K562 (cell line): ENCODE measurements at regions not wholly inside any gene's neighbourhood (a gene's known extent, or its start where the extent isn't known, plus 50 kb on each side); places are given as distances from the start of the nearest gene placed in this dataset.

Experiments
- ATAC-seq: fragments of 200-7000 bp; cut with Tn5 transposase; 3 replicates; pipeline ENCODE4 v1.9.1; 2020; ENCODE audit warnings: moderate library complexity
- BruUV-seq: library from RNA; stranded (reverse); fragments of 400-500 nt; replicated peaks from 2 replicates; lab custom pipeline; 2021; lab: Mats Ljungman, UMichigan
- CTCF ChIA-PET: fragments of 300-600 bp; formaldehyde crosslinking; extraction: SDS; loops from one replicate; lab custom pipeline; 2021; ENCODE audit warnings: low intra/inter-chr PET ratio; lab: Yijun Ruan, JAX
- POLR2A ChIA-PET: fragments of 300-600, 350-650 bp; sonication (Branson Sonifier 250); formaldehyde crosslinking; extraction: SDS; loops from one replicate; lab custom pipeline; 2021; ENCODE audit warnings: antibody characterized with exemption, inconsistent platforms; lab: Yijun Ruan, JAX
- DNase-seq, 4 experiments: peaks; one replicate each; pipeline versions ENCODE4 v3.0.0 to v3.0.0-alpha.2; 2011 to 2018; ENCODE audit warnings: low spot score in 3 of 4, mixed read lengths in 3 of 4; ENCODE audit errors: extremely low read depth in 1 of 4
- FAIRE-seq: peaks from 2 replicates; lab custom pipeline; 2011; peaks lifted over from hg19 to GRCh38; lab: Jason Lieb, UNC
- H2AFZ ChIP-seq: 2 replicates; pipeline ENCODE4 v1.6.0; 2011; ENCODE audit warnings: low read depth, low read length, control low read depth, inconsistent platforms
- H3K27ac ChIP-seq: fragments of 200-600 bp; 3 replicates; pipeline ENCODE4 v1.8.0; 2011; ENCODE audit warnings: low read depth, mild to moderate bottlenecking, control low read depth, inconsistent platforms, low read length, moderate library complexity, mixed read lengths; ENCODE audit errors: extremely low read depth
- H3K27me3 ChIP-seq, 2 experiments: fragments of 300-600 bp in 1 of 2; 2 replicates in 1 of 2; 3 replicates in 1 of 2; pipeline versions ENCODE4 v1.6.0 to v1.8.0; 2011; ENCODE audit warnings: inconsistent platforms in 2 of 2, low read length in 2 of 2, mild to moderate bottlenecking in 1 of 2, mixed read lengths in 1 of 2, moderate library complexity in 1 of 2; ENCODE audit not compliant: control insufficient read depth in 2 of 2, insufficient read depth in 2 of 2
- H3K36me3 ChIP-seq: fragments of 300-600 bp; 3 replicates; pipeline ENCODE4 v1.8.0; 2011; ENCODE audit warnings: mild to moderate bottlenecking, low read length, inconsistent platforms; ENCODE audit not compliant: control insufficient read depth, insufficient read depth
- H3K4me1 ChIP-seq, 2 experiments: fragments of 200-600 bp in 1 of 2; replicated peaks in 1 of 2; 2 replicates in 1 of 2; 3 replicates in 1 of 2; pipeline versions ENCODE4 v1.5.1 to v1.8.0; 2011; ENCODE audit warnings: inconsistent platforms in 2 of 2, low read length in 2 of 2, mild to moderate bottlenecking in 1 of 2, mixed read lengths in 1 of 2, moderate library complexity in 1 of 2; ENCODE audit not compliant: control insufficient read depth in 2 of 2, insufficient read depth in 2 of 2
- H3K4me2 ChIP-seq: 2 replicates; pipeline ENCODE4 v1.6.1; 2011; ENCODE audit warnings: low read length, control low read depth, inconsistent platforms, mixed read lengths; ENCODE audit not compliant: insufficient read depth
- H3K4me3 ChIP-seq: fragments of 200-600 bp; sonication (generic), shearing (Covaris generic); 2 replicates; pipeline ENCODE4 v1.5.1; 2016; ENCODE audit warnings: control low read depth, inconsistent platforms
- H3K79me2 ChIP-seq: fragments of 200-600 bp; 3 replicates; pipeline ENCODE4 v1.8.0; 2011; ENCODE audit warnings: low read length, inconsistent platforms; ENCODE audit not compliant: control insufficient read depth, insufficient read depth
- H3K9ac ChIP-seq, 2 experiments: 2 replicates each; pipeline versions ENCODE4 v1.6.0 to v1.6.1; 2011; ENCODE audit warnings: low read depth in 2 of 2, low read length in 2 of 2, control low read depth in 1 of 2, inconsistent platforms in 1 of 2, mild to moderate bottlenecking in 1 of 2, mixed read lengths in 1 of 2; ENCODE audit not compliant: insufficient read depth in 1 of 2
- H3K9me1 ChIP-seq: one replicate; pipeline ENCODE4 v1.6.0; 2011; ENCODE audit warnings: inconsistent platforms, mild to moderate bottlenecking, low read length, moderate library complexity; ENCODE audit not compliant: control insufficient read depth, insufficient read depth
- H3K9me3 ChIP-seq: replicated peaks from 2 replicates; pipeline ENCODE4 v1.5.1; 2011; ENCODE audit warnings: low read depth, low read length, inconsistent platforms; ENCODE audit not compliant: control insufficient read depth, insufficient read depth
- H4K20me1 ChIP-seq: replicated peaks from 2 replicates; pipeline ENCODE4 v1.6.1; 2011; ENCODE audit warnings: low read length, inconsistent platforms, mixed read lengths; ENCODE audit not compliant: control insufficient read depth, insufficient read depth
- DDX20 ChIP-seq: fragments of 450-650 bp; IDR thresholded peaks from 2 replicates; pipeline ENCODE4 v1.6.1; 2016; ENCODE audit warnings: missing genetic modification characterization, low read depth, mild to moderate bottlenecking, missing compliant biosample characterization, moderate library complexity
- GTF3C2 ChIP-seq: IDR thresholded peaks from 3 replicates; pipeline ENCODE4 v1.6.1; 2011; ENCODE audit warnings: borderline replicate concordance, mild to moderate bottlenecking, moderate library complexity; ENCODE audit not compliant: insufficient read length; ENCODE audit errors: extremely low read depth
- HDAC3 ChIP-seq: fragments of 450-650 bp; IDR thresholded peaks from 2 replicates; pipeline ENCODE4 v1.6.1; 2018; ENCODE audit warnings: borderline replicate concordance, mild to moderate bottlenecking, moderate library complexity; ENCODE audit not compliant: partially characterized antibody
- NUFIP1 ChIP-seq: fragments of 450-650 bp; IDR thresholded peaks from 2 replicates; pipeline ENCODE4 v1.6.1; 2018; ENCODE audit not compliant: partially characterized antibody
- TEAD2 ChIP-seq: fragments of 450-650 bp; IDR thresholded peaks from 2 replicates; pipeline ENCODE4 v1.6.1; 2016; ENCODE audit warnings: missing genetic modification characterization, control low read depth, missing compliant biosample characterization
- THRA ChIP-seq: fragments of 450-650 bp; IDR thresholded peaks from 2 replicates; pipeline ENCODE4 v1.6.1; 2017; ENCODE audit warnings: mild to moderate bottlenecking, moderate library complexity
- ZNF140 ChIP-seq: fragments of 250-450 bp; sonication (Bioruptor Pico); IDR thresholded peaks from 2 replicates; pipeline ENCODE4 v1.8.0; 2021; ENCODE audit warnings: moderate library complexity, mild to moderate bottlenecking, inconsistent platforms
- WGBS: fragments of 100-300 bp; shearing (Covaris generic); methylation state at CpG from one replicate; pipeline ENCODE4 v1.1.6; 2016; ENCODE audit warnings: low coverage, mixed read lengths; ENCODE audit not compliant: insufficient coverage; ENCODE audit errors: missing lambda C conversion rate; 5-methylcytosine and 5-hydroxymethylcytosine counted together
- in situ Hi-C: fragments of 300-500 bp; cut with MboI; formaldehyde crosslinking; loops from 4 replicates; pipeline ENCODE4 v1.15.0; 2018; ENCODE audit warnings: inconsistent platforms, mixed read lengths
- intact Hi-C: fragments of 100-400 bp; cut with micrococcal nuclease; formaldehyde crosslinking; loops from 2 replicates; pipeline ENCODE4 v1.14.2; 2022

GRCh38 chr6:23367311-23367710 lies 758.7 kb upstream of the NRSN1 start:
- ChIA-PET CTCF (no interaction called here), POLR2A (no interaction called here)
- 0% methylated on average over 1 of the region's 1 CpG for whole genome bisulfite sequencing
- no peaks in the 10 kb centered on the region for H4K20me1 ChIP-seq
- H3K79me2 ChIP-seq, result no peaks in the 10 kb centered on the region
- no peaks in the 10 kb centered on the region for H3K9me1 ChIP-seq
- intact Hi-C loops (no loop called here), in situ Hi-C loops (no loop called here)
- H3K4me3 ChIP-seq, result no peak overlapping the region
- H3K9ac ChIP-seq, result no peak overlapping the region
- no peaks in the 10 kb centered on the region for H3K27me3 ChIP-seq
- H3K4me2 ChIP-seq, result no peak overlapping the region
- no TSS peak for BruUV-seq
- FAIRE-seq (no peak), DNase-seq (no peak), ATAC-seq (no peak)
- H3K4me1 ChIP-seq, result no peaks in the 10 kb centered on the region
- H3K9me3 ChIP-seq, result no peaks in the 10 kb centered on the region
- no peak overlapping the region for H2AFZ ChIP-seq
- TF ChIP-seq GTF3C2 (no peak), THRA (no peak), DDX20 (tag) (no peak), HDAC3 (no peak), NUFIP1 (no peak), ZNF140 (CRISPR knock-in tag) (no peak), TEAD2 (tag) (no peak)
- H3K36me3 ChIP-seq, result no peaks in the 10 kb centered on the region
- H3K27ac ChIP-seq, result no peak overlapping the region
